GM12891 (cell line): ENCODE measurements at regions not wholly inside any gene's neighbourhood (a gene's known extent, or its start where the extent isn't known, plus 50 kb on each side); places are given as distances from the start of the nearest gene placed in this dataset.

Source experiments
- PAX5 ChIP-seq: IDR thresholded peaks from 2 replicates; pipeline ENCODE4 v1.6.1; 2011; ENCODE audit warnings: low read length, moderate library complexity, mild to moderate bottlenecking; ENCODE audit not compliant: insufficient read depth, severe bottlenecking
- POLR2A ChIP-seq: IDR thresholded peaks from 2 replicates; pipeline ENCODE4 v1.6.1; 2011; ENCODE audit warnings: low read depth, low read length, control low read depth
- POLR2AphosphoS5 ChIP-seq: IDR thresholded peaks from 2 replicates; pipeline ENCODE4 v1.6.1; 2011; ENCODE audit warnings: low read depth, low read length, control low read depth
- TAF1 ChIP-seq: IDR thresholded peaks from 2 replicates; pipeline ENCODE4 v1.6.1; 2011; ENCODE audit warnings: low read depth, low read length, control low read depth

DNA sequence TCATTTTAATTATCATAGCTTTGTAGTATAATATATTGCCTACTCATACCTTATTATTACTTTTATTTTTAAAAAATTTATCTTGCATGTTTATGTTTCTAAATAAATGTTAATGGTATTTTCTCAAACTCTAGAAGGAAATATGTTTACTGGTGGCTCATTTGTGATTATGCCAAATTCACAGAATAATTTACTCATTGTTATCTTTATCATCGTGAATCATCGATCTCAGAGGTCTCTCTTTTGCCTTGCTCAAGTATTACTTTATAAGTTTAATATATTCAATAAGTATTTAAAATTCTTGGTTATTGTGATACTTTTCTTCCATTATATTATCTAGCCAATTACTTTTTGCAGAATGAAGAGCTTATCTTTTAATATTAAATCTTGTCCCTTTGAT lies 836.7 kb upstream of the ADAMTS5 start:
- TF ChIP-seq TAF1 = no peak
- TF ChIP-seq POLR2A = no peak
- no peak for TF ChIP-seq POLR2AphosphoS5
- TF ChIP-seq PAX5 = no peak
